Loucy (cell line): ENCODE measurements at regions not wholly inside any gene's neighbourhood (a gene's known extent, or its start where the extent isn't known, plus 50 kb on each side); places are given as distances from the start of the nearest gene placed in this dataset.
A peak's percentile ranks its signal among the peaks of the same experiment; 100 is the strongest.
"Not testable (repeated sequence)": the region's sequence is repeated elsewhere in the genome, so short reads cannot be mapped to it uniquely, and the experiment has no call there.

Experiments
- H2AFZ ChIP-seq: fragments of 200-600 bp; sonication (generic); 2 replicates; pipeline ENCODE4 v1.6.0; 2016; ENCODE audit warnings: antibody characterized with exemption, mild to moderate bottlenecking, low read length, moderate library complexity
- H3F3A ChIP-seq: fragments of 200-600 bp; 2 replicates; pipeline ENCODE4 v1.6.0; 2016; ENCODE audit warnings: antibody characterized with exemption, low read depth, mild to moderate bottlenecking
- H3K27me3 ChIP-seq: fragments of 200-600 bp; sonication (generic); 2 replicates; pipeline ENCODE4 v1.6.1; 2014; ENCODE audit warnings: low read length, mild to moderate bottlenecking; ENCODE audit not compliant: insufficient read depth, poor library complexity, severe bottlenecking
- H3K36me3 ChIP-seq: fragments of 200-600 bp; sonication (generic); 2 replicates; pipeline ENCODE4 v1.6.1; 2016; ENCODE audit warnings: low read length; ENCODE audit not compliant: insufficient read depth
- H3K4me1 ChIP-seq: fragments of 200-600 bp; sonication (generic); 2 replicates; pipeline ENCODE4 v1.5.1; 2014; ENCODE audit warnings: low read length, mild to moderate bottlenecking; ENCODE audit not compliant: insufficient read depth, poor library complexity, severe bottlenecking
- H3K4me2 ChIP-seq: fragments of 200-600 bp; sonication (generic); 2 replicates; pipeline ENCODE4 v1.6.0; 2014; ENCODE audit warnings: antibody characterized with exemption, low read length, low read depth, mild to moderate bottlenecking; ENCODE audit not compliant: poor library complexity, severe bottlenecking
- H3K4me3 ChIP-seq: fragments of 200-600 bp; sonication (generic); 2 replicates; pipeline ENCODE4 v1.5.1; 2014; ENCODE audit warnings: low read length, mild to moderate bottlenecking, mixed read lengths; ENCODE audit not compliant: poor library complexity, severe bottlenecking
- H3K79me2 ChIP-seq: fragments of 200-600 bp; sonication (generic); 2 replicates; pipeline ENCODE4 v1.6.1; 2014; ENCODE audit warnings: low read length; ENCODE audit not compliant: insufficient read depth
- H3K9ac ChIP-seq: fragments of 200-600 bp; sonication (generic); 2 replicates; pipeline ENCODE4 v1.6.0; 2014; ENCODE audit warnings: mild to moderate bottlenecking, low read depth, low read length, moderate library complexity; ENCODE audit not compliant: poor library complexity, severe bottlenecking
- H3K9me2 ChIP-seq: fragments of 200-600 bp; sonication (generic); replicated peaks from 2 replicates; pipeline ENCODE4 v1.6.1; 2016; ENCODE audit warnings: low read depth, low read length, mixed read lengths
- H3K9me3 ChIP-seq: fragments of 200-600 bp; sonication (generic); 2 replicates; pipeline ENCODE4 v1.6.1; 2014; ENCODE audit warnings: mild to moderate bottlenecking, antibody characterized with exemption, low read length, low read depth; ENCODE audit not compliant: insufficient read depth
- H4K20me1 ChIP-seq: fragments of 200-600 bp; sonication (generic); 2 replicates; pipeline ENCODE4 v1.6.0; 2014; ENCODE audit warnings: antibody characterized with exemption, low read length, mild to moderate bottlenecking; ENCODE audit not compliant: insufficient read depth, poor library complexity, severe bottlenecking
- EZH2phosphoT487 ChIP-seq: fragments of 200-600 bp; IDR thresholded peaks from 2 replicates; pipeline ENCODE4 v1.6.1; 2018; ENCODE audit warnings: antibody characterized with exemption, mild to moderate bottlenecking, moderate library complexity, borderline replicate concordance
- TF ChIP-seq, protein P1 (sequence below): fragments of 200-600 bp; sonication (generic); conservative IDR thresholded peaks from 2 replicates; pipeline ENCODE4 v1.5.1; 2014; ENCODE audit warnings: mild to moderate bottlenecking, antibody characterized with exemption, low read length

DNA sequence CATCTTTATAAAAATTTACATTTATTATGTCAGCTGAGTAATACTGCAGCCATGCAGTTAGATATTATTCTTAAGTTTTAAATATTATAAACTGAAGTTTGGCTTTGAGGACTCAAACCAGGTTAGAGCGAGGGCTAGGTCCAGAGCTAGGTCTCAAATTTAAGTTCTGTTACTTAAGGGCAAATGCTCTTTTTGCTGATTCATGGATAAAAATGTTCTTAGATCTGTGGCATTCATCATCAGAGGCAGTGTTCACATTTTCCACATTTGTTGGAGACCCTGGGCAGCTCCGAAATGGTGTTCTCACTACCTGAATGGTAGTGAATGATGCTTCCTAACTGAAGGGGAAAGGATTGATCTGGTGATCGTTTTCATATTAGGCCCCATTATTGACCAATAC lies 121.4 kb upstream of the MB21D2 start:
- no peak overlapping the region for H3K9ac ChIP-seq
- TF ChIP-seq, protein P1, sequence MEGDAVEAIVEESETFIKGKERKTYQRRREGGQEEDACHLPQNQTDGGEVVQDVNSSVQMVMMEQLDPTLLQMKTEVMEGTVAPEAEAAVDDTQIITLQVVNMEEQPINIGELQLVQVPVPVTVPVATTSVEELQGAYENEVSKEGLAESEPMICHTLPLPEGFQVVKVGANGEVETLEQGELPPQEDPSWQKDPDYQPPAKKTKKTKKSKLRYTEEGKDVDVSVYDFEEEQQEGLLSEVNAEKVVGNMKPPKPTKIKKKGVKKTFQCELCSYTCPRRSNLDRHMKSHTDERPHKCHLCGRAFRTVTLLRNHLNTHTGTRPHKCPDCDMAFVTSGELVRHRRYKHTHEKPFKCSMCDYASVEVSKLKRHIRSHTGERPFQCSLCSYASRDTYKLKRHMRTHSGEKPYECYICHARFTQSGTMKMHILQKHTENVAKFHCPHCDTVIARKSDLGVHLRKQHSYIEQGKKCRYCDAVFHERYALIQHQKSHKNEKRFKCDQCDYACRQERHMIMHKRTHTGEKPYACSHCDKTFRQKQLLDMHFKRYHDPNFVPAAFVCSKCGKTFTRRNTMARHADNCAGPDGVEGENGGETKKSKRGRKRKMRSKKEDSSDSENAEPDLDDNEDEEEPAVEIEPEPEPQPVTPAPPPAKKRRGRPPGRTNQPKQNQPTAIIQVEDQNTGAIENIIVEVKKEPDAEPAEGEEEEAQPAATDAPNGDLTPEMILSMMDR: no peak
- no peak for TF ChIP-seq EZH2phosphoT487
- H3K9me2 ChIP-seq: no peaks in the 10 kb centered on the region
- no peaks in the 10 kb centered on the region for H3K4me1 ChIP-seq
- H3K27me3 ChIP-seq: no peaks in the 10 kb centered on the region
- no peaks in the 10 kb centered on the region for H3F3A ChIP-seq
- H2AFZ ChIP-seq: no peak overlapping the region
- no peaks in the 10 kb centered on the region for H4K20me1 ChIP-seq
- no peak overlapping the region for H3K4me2 ChIP-seq
- no peaks in the 10 kb centered on the region for H3K79me2 ChIP-seq
- H3K36me3 ChIP-seq: no peaks in the 10 kb centered on the region
- H3K9me3 ChIP-seq: no peaks in the 10 kb centered on the region
- H3K4me3 ChIP-seq: no peak overlapping the region

DNA sequence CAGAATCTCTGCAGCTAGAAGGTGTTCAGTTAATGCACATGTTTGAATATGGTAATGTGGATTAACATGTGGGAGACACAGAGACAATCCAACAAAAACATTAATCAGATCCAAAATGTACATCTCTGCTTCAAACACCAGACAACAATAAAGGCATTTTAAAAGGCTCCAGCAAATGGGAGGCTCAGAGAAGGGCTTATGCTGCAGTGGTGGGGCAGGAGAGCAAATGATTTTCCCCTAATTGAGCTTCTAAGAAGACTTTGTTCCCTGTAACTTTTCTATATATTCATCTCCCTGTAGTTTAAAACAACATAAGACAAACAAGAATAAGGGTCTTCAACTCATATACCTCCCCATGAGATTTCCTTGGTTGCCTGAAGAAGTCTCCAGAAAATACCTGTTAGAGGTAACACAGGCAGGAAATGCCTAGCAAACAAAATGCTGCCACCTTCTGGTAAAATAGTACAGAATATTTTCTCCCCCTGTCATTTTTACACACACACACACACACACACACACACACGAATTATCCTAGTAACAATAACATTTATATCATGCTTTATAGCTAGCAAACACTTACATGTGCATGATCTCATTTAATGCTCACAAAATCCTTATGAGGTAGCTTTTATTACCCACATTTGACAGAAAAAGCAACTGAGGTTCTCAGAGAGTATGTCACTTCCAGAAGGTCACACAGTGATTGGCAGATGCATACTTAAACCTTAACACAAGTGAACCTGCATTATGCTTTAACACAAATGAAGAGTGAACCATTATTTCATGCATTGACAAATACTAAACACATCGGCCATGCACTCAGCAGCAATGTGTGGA lies 123.4 kb upstream of the MB21D2 start:
- TF ChIP-seq, protein P1: peak; percentile 77
- TF ChIP-seq EZH2phosphoT487: no peak
- Histone ChIP-seq H3K9me2 (no peaks in the 10 kb centered on the region), H2AFZ (no peak overlapping the region), H3K36me3 (no peaks in the 10 kb centered on the region), H3K4me3 (no peak overlapping the region), H3K79me2 (no peaks in the 10 kb centered on the region), H4K20me1 (no peaks in the 10 kb centered on the region), H3K4me1 (no peaks in the 10 kb centered on the region), H3K9me3 (no peaks in the 10 kb centered on the region), H3K4me2 (no peak overlapping the region), H3F3A (no peaks in the 10 kb centered on the region), H3K9ac (no peak overlapping the region), H3K27me3 (no peaks in the 10 kb centered on the region)

DNA sequence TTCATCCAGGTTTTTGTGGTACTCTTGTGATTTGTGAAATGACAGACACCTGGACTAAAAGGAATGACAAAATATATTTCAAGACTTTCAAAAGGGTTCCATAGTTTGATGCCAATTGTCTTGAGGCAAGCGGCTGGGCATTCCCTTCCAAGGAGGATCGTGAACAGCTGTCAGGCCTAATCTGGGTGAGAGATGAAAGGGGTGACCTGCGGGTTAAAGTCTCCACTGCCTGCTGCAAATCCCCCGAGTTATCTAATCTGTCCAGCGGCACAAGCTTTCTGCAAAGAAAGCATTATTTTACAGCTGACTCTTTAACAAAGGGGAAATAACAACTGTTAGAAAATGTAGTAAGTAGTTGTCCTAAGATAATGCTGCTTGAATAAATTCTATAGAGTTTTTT lies 128.7 kb upstream of the MB21D2 start:
- H3K36me3 ChIP-seq: no peaks in the 10 kb centered on the region
- no peaks in the 10 kb centered on the region for H3K27me3 ChIP-seq
- no peaks in the 10 kb centered on the region for H3K9me3 ChIP-seq
- H3K4me2 ChIP-seq: no peak overlapping the region
- no peaks in the 10 kb centered on the region for H3K9me2 ChIP-seq
- no peaks in the 10 kb centered on the region for H3K4me1 ChIP-seq
- H3K79me2 ChIP-seq: no peaks in the 10 kb centered on the region
- no peak for TF ChIP-seq EZH2phosphoT487
- TF ChIP-seq, protein P1: no peak
- no peak overlapping the region for H2AFZ ChIP-seq
- no peak overlapping the region for H3K4me3 ChIP-seq
- no peaks in the 10 kb centered on the region for H4K20me1 ChIP-seq
- H3F3A ChIP-seq: no peaks in the 10 kb centered on the region
- no peak overlapping the region for H3K9ac ChIP-seq

DNA sequence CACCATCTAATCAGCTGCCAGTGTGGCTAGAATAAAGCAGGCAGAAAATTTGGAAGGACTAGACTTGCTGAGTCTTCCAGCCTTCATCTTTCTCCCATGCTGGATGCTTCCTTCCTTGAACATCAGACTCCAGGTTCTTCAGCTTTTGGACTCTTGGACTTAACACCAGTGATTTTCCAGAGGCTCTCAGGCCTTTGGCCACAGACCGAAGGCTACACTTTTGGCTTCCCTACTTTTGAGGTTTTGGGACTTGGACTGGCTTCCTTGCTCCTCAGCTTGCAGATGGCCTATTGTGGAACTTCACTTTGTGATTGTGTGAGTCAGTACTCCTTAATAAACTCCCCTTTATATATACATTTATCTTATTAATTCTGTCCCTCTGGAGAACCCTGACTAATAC lies 129.8 kb upstream of the MB21D2 start:
- not testable (repeated sequence) for H2AFZ ChIP-seq, H3F3A ChIP-seq, H3K9ac ChIP-seq, H3K9me2 ChIP-seq, H3K4me1 ChIP-seq, H4K20me1 ChIP-seq, H3K4me3 ChIP-seq, H3K4me2 ChIP-seq, H3K36me3 ChIP-seq, H3K27me3 ChIP-seq, H3K79me2 ChIP-seq, H3K9me3 ChIP-seq
